Endothelial cell of umbilical vein (primary cell): ENCODE measurements at regions not wholly inside any gene's neighbourhood (a gene's known extent, or its start where the extent isn't known, plus 50 kb on each side); places are given as distances from the start of the nearest gene placed in this dataset.

ENCODE experiments used
- BruUV-seq: library from RNA; stranded (reverse); fragments of 400-500 nt; replicated peaks from 2 replicates; lab custom pipeline; 2021; lab: Mats Ljungman, UMichigan
- CTCF ChIA-PET: fragments of 300-600, 350-600 bp; sonication (Branson Sonifier 250); formaldehyde crosslinking; loops from one replicate; lab custom pipeline; 2021; ENCODE audit warnings: antibody characterized with exemption, inconsistent platforms; lab: Charles Lee
- POLR2A ChIA-PET: fragments of 300-600, 350-600 bp; sonication (Branson Sonifier 250); formaldehyde crosslinking; loops from one replicate; lab custom pipeline; 2021; ENCODE audit warnings: antibody characterized with exemption, inconsistent platforms; lab: Charles Lee
- DNase-seq: peaks from one replicate; pipeline ENCODE4 v3.0.0-alpha.2; 2011; ENCODE audit warnings: low read depth, low spot score
- FAIRE-seq: peaks from 2 replicates; lab custom pipeline; 2011; peaks lifted over from hg19 to GRCh38; lab: Jason Lieb, UNC
- H2AFZ ChIP-seq: 2 replicates; pipeline ENCODE4 v1.6.0; 2012; ENCODE audit warnings: low read depth, low read length, control low read depth, inconsistent platforms
- H3K27ac ChIP-seq: 2 replicates; pipeline ENCODE4 v1.5.1; 2011; ENCODE audit warnings: low read depth, mild to moderate bottlenecking, control low read depth, low read length, moderate library complexity; ENCODE audit not compliant: insufficient read depth
- H3K27me3 ChIP-seq, 2 experiments: 2 replicates each; pipeline versions ENCODE4 v1.6.0 to v1.6.1; 2011; ENCODE audit warnings: low read length in 2 of 2, mixed read lengths in 1 of 2; ENCODE audit not compliant: control insufficient read depth in 2 of 2, insufficient read depth in 2 of 2
- H3K36me3 ChIP-seq, 2 experiments: 2 replicates in 1 of 2; 3 replicates in 1 of 2; pipeline ENCODE4 v1.5.1; 2011; ENCODE audit warnings: low read length in 2 of 2, mild to moderate bottlenecking in 1 of 2, moderate library complexity in 1 of 2; ENCODE audit not compliant: control insufficient read depth in 2 of 2, insufficient read depth in 2 of 2; ENCODE audit errors: extremely low read depth in 1 of 2
- H3K4me1 ChIP-seq: 3 replicates; pipeline ENCODE4 v1.5.1; 2011; ENCODE audit warnings: mild to moderate bottlenecking, low read length; ENCODE audit not compliant: control insufficient read depth, insufficient read depth; ENCODE audit errors: extremely low read depth
- H3K4me2 ChIP-seq: 2 replicates; pipeline ENCODE4 v1.6.1; 2011; ENCODE audit warnings: low read length, control low read depth, mixed read lengths; ENCODE audit not compliant: insufficient read depth
- H3K4me3 ChIP-seq, 3 experiments: fragments of 200-600 bp in 1 of 3; sonication (generic), shearing (Covaris generic) in 1 of 3; replicated peaks in 1 of 3; 2 replicates each; pipeline ENCODE4 v1.5.1; 2011 to 2016; ENCODE audit warnings: control low read depth in 3 of 3, low read length in 3 of 3, mild to moderate bottlenecking in 2 of 3, inconsistent platforms in 1 of 3, low read depth in 1 of 3, moderate library complexity in 1 of 3; ENCODE audit not compliant: insufficient read depth in 1 of 3
- H3K79me2 ChIP-seq: 2 replicates; pipeline ENCODE4 v1.6.0; 2012; ENCODE audit warnings: low read length, inconsistent platforms; ENCODE audit not compliant: control insufficient read depth, insufficient read depth
- H3K9ac ChIP-seq: replicated peaks from 2 replicates; pipeline ENCODE3; 2011; ENCODE audit warnings: low read length, control low read depth; ENCODE audit not compliant: insufficient read depth; ENCODE audit errors: extremely low read depth
- H3K9me1 ChIP-seq: replicated peaks from 3 replicates; pipeline ENCODE4 v1.6.0; 2011; ENCODE audit warnings: mild to moderate bottlenecking, low read length; ENCODE audit not compliant: control insufficient read depth, insufficient read depth; ENCODE audit errors: extremely low read depth
- H3K9me3 ChIP-seq: replicated peaks from 2 replicates; pipeline ENCODE4 v1.5.1; 2012; ENCODE audit warnings: low read length, inconsistent platforms; ENCODE audit not compliant: control insufficient read depth, insufficient read depth
- H4K20me1 ChIP-seq: replicated peaks from 2 replicates; pipeline ENCODE3; 2011; ENCODE audit warnings: mild to moderate bottlenecking, low read length; ENCODE audit not compliant: control insufficient read depth, insufficient read depth; ENCODE audit errors: extremely low read depth
- EZH2 ChIP-seq: IDR thresholded peaks from 2 replicates; pipeline ENCODE4 v1.6.1; 2012; ENCODE audit warnings: borderline replicate concordance, low read depth, mild to moderate bottlenecking, moderate library complexity, low read length, inconsistent platforms; ENCODE audit not compliant: severe bottlenecking
- FOS ChIP-seq: IDR thresholded peaks from 2 replicates; pipeline ENCODE4 v1.6.1; 2011; ENCODE audit warnings: mild to moderate bottlenecking, low read length, moderate library complexity, borderline replicate concordance; ENCODE audit not compliant: insufficient read depth
- GATA2 ChIP-seq: IDR thresholded peaks from 2 replicates; pipeline ENCODE4 v1.7.0; 2011; ENCODE audit warnings: low read depth, mild to moderate bottlenecking, moderate library complexity, mixed read lengths, low read length; ENCODE audit not compliant: insufficient read length, insufficient read depth
- JUN ChIP-seq: IDR thresholded peaks from 2 replicates; pipeline ENCODE4 v1.6.1; 2011; ENCODE audit warnings: borderline replicate concordance, low read depth; ENCODE audit not compliant: insufficient read length, insufficient read depth
- MYC ChIP-seq: IDR thresholded peaks from one replicate; pipeline ENCODE4 v1.6.1; 2011; ENCODE audit warnings: mild to moderate bottlenecking, low read depth, low read length
- POLR2A ChIP-seq: IDR thresholded peaks from 2 replicates; pipeline ENCODE4 v1.6.1; 2012; ENCODE audit warnings: low read depth, mild to moderate bottlenecking, control low read depth, low read length
- POLR2AphosphoS5 ChIP-seq: IDR thresholded peaks from 2 replicates; pipeline ENCODE4 v1.6.1; 2012; ENCODE audit warnings: low read depth, mild to moderate bottlenecking, control low read depth, low read length, moderate library complexity; ENCODE audit not compliant: insufficient read depth
- dilution Hi-C: fragments of 300-500 bp; cut with MboI; formaldehyde crosslinking; loops from one replicate; pipeline ENCODE4 v1.15.0; 2019; ENCODE audit warnings: low sequenced_read_pairs; ENCODE audit not compliant: extremely low pct_ligation_motif_present
- intact Hi-C: fragments of 100-400 bp; cut with micrococcal nuclease; formaldehyde crosslinking; loops from one replicate; pipeline ENCODE4 v1.10.0; 2022
- TF ChIP-seq, protein P1 (sequence below), 2 donors: IDR thresholded peaks; 1 replicate in 1 of 2; 2 replicates in 1 of 2; pipeline ENCODE4 v1.5.1; 2011; ENCODE audit warnings: low read length in 2 of 2, mild to moderate bottlenecking in 2 of 2, moderate library complexity in 2 of 2, control low read depth in 1 of 2, inconsistent platforms in 1 of 2, low read depth in 1 of 2; ENCODE audit not compliant: insufficient read depth in 1 of 2; ENCODE audit errors: extremely low read depth in 1 of 2
- TF ChIP-seq, protein P2 (sequence below): IDR thresholded peaks from 2 replicates; pipeline ENCODE4 v1.6.1; 2011; ENCODE audit not compliant: insufficient read depth, insufficient read length

DNA sequence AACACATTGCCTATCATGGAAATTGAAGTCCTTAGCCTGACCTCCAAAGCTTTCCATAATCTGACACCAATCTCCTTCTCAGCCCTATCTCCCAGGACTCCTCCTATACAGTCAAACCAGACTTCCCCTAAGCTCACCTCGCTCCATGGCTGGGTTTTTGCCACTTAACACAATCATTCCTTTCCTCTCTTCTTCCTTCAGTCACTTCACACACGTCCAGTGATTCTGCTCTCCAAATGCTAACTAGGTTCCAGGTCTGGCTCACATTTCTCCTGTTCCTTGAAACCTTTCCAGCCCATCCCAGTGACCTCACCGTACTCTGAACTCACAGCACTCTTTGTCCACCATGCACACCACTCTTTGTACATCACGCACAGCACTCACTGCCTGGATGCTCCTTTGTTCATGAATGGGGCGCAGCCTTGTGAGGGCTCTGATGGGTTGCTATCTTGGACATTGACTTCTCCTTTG is 98.4 kb downstream of the GLUL start:
- H3K79me2 ChIP-seq = no peaks in the 10 kb centered on the region
- dilution Hi-C loops = no loop called here
- BruUV-seq = no TSS peak
- no peaks in the 10 kb centered on the region for H3K9me1 ChIP-seq
- no peak overlapping the region for H3K4me2 ChIP-seq
- intact Hi-C loops = no loop called here
- DNase-seq = no peak
- CTCF ChIA-PET = no interaction called here
- H3K27me3 ChIP-seq = no peaks in the 10 kb centered on the region
- no peak overlapping the region for H3K27ac ChIP-seq
- POLR2A ChIA-PET = no interaction called here
- no peak overlapping the region for H2AFZ ChIP-seq
- no peak overlapping the region for H3K4me3 ChIP-seq
- H3K9me3 ChIP-seq = no peaks in the 10 kb centered on the region
- FAIRE-seq = no peak
- H3K9ac ChIP-seq = no peak overlapping the region
- H4K20me1 ChIP-seq = no peaks in the 10 kb centered on the region
- TF ChIP-seq MYC = no peak
- no peak for TF ChIP-seq FOS
- no peak for TF ChIP-seq GATA2
- TF ChIP-seq, protein P1, sequence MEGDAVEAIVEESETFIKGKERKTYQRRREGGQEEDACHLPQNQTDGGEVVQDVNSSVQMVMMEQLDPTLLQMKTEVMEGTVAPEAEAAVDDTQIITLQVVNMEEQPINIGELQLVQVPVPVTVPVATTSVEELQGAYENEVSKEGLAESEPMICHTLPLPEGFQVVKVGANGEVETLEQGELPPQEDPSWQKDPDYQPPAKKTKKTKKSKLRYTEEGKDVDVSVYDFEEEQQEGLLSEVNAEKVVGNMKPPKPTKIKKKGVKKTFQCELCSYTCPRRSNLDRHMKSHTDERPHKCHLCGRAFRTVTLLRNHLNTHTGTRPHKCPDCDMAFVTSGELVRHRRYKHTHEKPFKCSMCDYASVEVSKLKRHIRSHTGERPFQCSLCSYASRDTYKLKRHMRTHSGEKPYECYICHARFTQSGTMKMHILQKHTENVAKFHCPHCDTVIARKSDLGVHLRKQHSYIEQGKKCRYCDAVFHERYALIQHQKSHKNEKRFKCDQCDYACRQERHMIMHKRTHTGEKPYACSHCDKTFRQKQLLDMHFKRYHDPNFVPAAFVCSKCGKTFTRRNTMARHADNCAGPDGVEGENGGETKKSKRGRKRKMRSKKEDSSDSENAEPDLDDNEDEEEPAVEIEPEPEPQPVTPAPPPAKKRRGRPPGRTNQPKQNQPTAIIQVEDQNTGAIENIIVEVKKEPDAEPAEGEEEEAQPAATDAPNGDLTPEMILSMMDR (IDR thresholded peaks at IDR 0.05; ENCODE audit: extremely low read depth in 1 of 2, insufficient read depth in 1 of 2, low read depth in 1 of 2, low read length in 2 of 2) = no peak
- TF ChIP-seq EZH2 = no peak
- TF ChIP-seq, protein P2, sequence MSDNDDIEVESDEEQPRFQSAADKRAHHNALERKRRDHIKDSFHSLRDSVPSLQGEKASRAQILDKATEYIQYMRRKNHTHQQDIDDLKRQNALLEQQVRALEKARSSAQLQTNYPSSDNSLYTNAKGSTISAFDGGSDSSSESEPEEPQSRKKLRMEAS = no peak
- no peak for TF ChIP-seq POLR2AphosphoS5
- TF ChIP-seq JUN = no peak
- no peak for TF ChIP-seq POLR2A
- no peaks in the 10 kb centered on the region for H3K36me3 ChIP-seq
- H3K4me1 ChIP-seq = no peaks in the 10 kb centered on the region
